ENCODE measurements at regions not wholly inside any gene's neighbourhood (a gene's known extent, or its start where the extent isn't known, plus 50 kb on each side); places are given as distances from the start of the nearest gene placed in this dataset.
A peak's percentile ranks its signal among the peaks of the same experiment; 100 is the strongest.

DNA sequence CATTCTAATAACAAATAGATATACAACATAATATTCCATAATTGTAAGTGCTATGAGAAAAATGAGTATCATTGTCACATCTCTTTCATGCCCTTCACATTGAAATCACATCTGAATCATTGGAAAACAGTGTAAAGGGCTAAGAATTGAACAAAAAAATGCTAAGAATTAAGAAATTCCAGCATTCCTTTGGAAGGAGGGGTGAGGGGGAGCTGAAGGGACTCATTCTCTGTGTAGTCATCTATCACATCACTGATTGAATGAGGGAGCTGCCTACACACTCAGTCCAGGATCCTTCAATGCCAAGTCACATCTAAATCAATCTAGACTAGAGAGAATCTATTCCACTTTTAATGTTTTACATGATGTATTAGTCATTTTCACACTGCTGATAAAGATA lies 286.6 kb downstream of the DTWD2 start:
- H3K4me3 Mint-ChIP-seq (ENCODE audit: low read depth, unreplicated experiment): no peak overlapping the region
- no peaks in the 10 kb centered on the region for H3K27me3 Mint-ChIP-seq (ENCODE audit: unreplicated experiment)
- no peak for DNase-seq
- H3K4me1 Mint-ChIP-seq (ENCODE audit: low read depth, unreplicated experiment): no peaks in the 10 kb centered on the region
- CTCF ChIA-PET: no interaction called here
- TF ChIP-seq, protein P1, sequence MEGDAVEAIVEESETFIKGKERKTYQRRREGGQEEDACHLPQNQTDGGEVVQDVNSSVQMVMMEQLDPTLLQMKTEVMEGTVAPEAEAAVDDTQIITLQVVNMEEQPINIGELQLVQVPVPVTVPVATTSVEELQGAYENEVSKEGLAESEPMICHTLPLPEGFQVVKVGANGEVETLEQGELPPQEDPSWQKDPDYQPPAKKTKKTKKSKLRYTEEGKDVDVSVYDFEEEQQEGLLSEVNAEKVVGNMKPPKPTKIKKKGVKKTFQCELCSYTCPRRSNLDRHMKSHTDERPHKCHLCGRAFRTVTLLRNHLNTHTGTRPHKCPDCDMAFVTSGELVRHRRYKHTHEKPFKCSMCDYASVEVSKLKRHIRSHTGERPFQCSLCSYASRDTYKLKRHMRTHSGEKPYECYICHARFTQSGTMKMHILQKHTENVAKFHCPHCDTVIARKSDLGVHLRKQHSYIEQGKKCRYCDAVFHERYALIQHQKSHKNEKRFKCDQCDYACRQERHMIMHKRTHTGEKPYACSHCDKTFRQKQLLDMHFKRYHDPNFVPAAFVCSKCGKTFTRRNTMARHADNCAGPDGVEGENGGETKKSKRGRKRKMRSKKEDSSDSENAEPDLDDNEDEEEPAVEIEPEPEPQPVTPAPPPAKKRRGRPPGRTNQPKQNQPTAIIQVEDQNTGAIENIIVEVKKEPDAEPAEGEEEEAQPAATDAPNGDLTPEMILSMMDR (IDR thresholded peaks at IDR 0.05; ENCODE audit: unreplicated experiment): no peak
- intact Hi-C loops (cut with micrococcal nuclease; ENCODE audit: unreplicated experiment): no loop called here
- no peaks in the 10 kb centered on the region for H3K36me3 Mint-ChIP-seq (ENCODE audit: insufficient read depth, unreplicated experiment)
- H3K9me3 Mint-ChIP-seq (ENCODE audit: low read depth, unreplicated experiment): peaks cover 14% of the 10 kb centered on the region
- H3K27ac Mint-ChIP-seq (ENCODE audit: unreplicated experiment): no peak overlapping the region
- no TSS peak for BruUV-seq (replicated peaks)

DNA sequence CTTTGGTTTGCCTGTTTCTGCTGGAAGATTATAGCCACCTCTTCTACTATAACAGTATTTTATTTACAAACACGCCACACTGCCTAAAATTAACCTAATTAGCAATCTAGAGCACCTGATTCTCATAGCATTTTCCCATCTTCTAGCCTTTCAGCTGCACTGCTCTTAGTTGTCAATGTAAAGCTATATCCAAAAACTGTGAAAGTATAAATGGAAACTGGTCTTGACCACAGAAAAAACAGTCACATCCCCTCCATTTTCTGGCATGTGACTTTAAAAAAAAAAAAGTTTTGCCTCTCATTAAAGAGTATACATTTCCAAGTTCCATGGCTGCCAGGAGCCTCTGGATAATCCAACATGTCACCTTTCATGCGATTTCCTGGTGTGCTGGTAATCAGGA lies 287.8 kb downstream of the DTWD2 start:
- Mint-ChIP-seq H3K36me3 (ENCODE audit: insufficient read depth, unreplicated experiment) (no peaks in the 10 kb centered on the region), H3K27me3 (ENCODE audit: unreplicated experiment) (no peaks in the 10 kb centered on the region), H3K27ac (ENCODE audit: unreplicated experiment) (no peak overlapping the region), H3K4me1 (ENCODE audit: low read depth, unreplicated experiment) (no peaks in the 10 kb centered on the region), H3K9me3 (ENCODE audit: low read depth, unreplicated experiment) (peaks cover 11% of the 10 kb centered on the region), H3K4me3 (ENCODE audit: low read depth, unreplicated experiment) (no peak overlapping the region)
- TF ChIP-seq, protein P1 (IDR thresholded peaks at IDR 0.05; ENCODE audit: unreplicated experiment): no peak
- BruUV-seq (replicated peaks): no TSS peak
- CTCF ChIA-PET: no interaction called here
- DNase-seq: no peak
- intact Hi-C loops (cut with micrococcal nuclease; ENCODE audit: unreplicated experiment): no loop called here

DNA sequence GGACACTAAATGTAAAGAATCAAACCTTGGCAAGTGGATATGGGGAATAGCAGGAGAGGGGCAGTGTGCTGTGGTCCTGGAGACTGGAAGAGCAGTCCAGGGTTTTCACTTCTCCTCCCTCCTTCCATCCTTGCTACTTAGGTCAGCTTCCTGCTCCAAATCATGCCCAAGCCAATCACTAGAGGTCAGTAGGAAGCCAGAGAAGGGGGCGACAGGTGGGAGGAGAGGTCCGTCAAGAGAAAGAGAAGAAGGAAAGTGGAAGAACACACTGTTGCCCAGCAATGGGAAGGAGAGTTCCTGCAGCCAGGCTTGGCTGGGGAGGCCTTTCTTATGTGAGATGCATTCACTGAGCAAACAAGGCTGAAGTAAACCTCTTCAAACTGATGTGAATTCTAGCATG lies 289.6 kb downstream of the DTWD2 start:
- H3K27me3 Mint-ChIP-seq (ENCODE audit: unreplicated experiment): no peaks in the 10 kb centered on the region
- TF ChIP-seq, protein P1 (IDR thresholded peaks at IDR 0.05; ENCODE audit: unreplicated experiment): no peak
- CTCF ChIA-PET: interaction anchor here (0.8 kb wide), 1 partner anchor 13 kb away, joined by 3 read pairs; no protein-coding TSS in a partner anchor
- H3K4me3 Mint-ChIP-seq (ENCODE audit: low read depth, unreplicated experiment): no peak overlapping the region
- BruUV-seq (replicated peaks): no TSS peak
- H3K36me3 Mint-ChIP-seq (ENCODE audit: insufficient read depth, unreplicated experiment): no peaks in the 10 kb centered on the region
- DNase-seq: peak; percentile 14
- H3K27ac Mint-ChIP-seq (ENCODE audit: unreplicated experiment): no peak overlapping the region
- H3K4me1 Mint-ChIP-seq (ENCODE audit: low read depth, unreplicated experiment): no peaks in the 10 kb centered on the region
- intact Hi-C loops (cut with micrococcal nuclease; ENCODE audit: unreplicated experiment): loop anchor here (1.0 kb wide), 1 partner anchor 94 kb away; no protein-coding TSS in a partner anchor
- H3K9me3 Mint-ChIP-seq (ENCODE audit: low read depth, unreplicated experiment): peaks cover 2% of the 10 kb centered on the region

- Mint-ChIP-seq H3K4me1 (ENCODE audit: low read depth, unreplicated experiment) (no peaks in the 10 kb centered on the region), H3K27me3 (ENCODE audit: unreplicated experiment) (no peaks in the 10 kb centered on the region), H3K36me3 (ENCODE audit: insufficient read depth, unreplicated experiment) (no peaks in the 10 kb centered on the region), H3K4me3 (ENCODE audit: low read depth, unreplicated experiment) (no peak overlapping the region), H3K9me3 (ENCODE audit: low read depth, unreplicated experiment) (peaks cover 3% of the 10 kb centered on the region), H3K27ac (ENCODE audit: unreplicated experiment) (no peak overlapping the region)
- CTCF ChIA-PET: no interaction called here
- no peak for DNase-seq
- TF ChIP-seq, protein P1 (IDR thresholded peaks at IDR 0.05; ENCODE audit: unreplicated experiment): no peak
- BruUV-seq (replicated peaks): no TSS peak
- intact Hi-C loops (cut with micrococcal nuclease; ENCODE audit: unreplicated experiment): no loop called here
Observed at GRCh38 chr5:118696076-118696475, 292.3 kb downstream of the DTWD2 start.
